HG02870 (cell line): ENCODE measurements at regions not wholly inside any gene's neighbourhood (a gene's known extent, or its start where the extent isn't known, plus 50 kb on each side); places are given as distances from the start of the nearest gene placed in this dataset.
"Not testable (repeated sequence)": the region's sequence is repeated elsewhere in the genome, so short reads cannot be mapped to it uniquely, and the experiment has no call there.

Source experiments
- ATAC-seq: cut with Tn5 transposase; IDR thresholded peaks from one replicate; pipeline ENCODE4 v1.9.1; 2021; ENCODE audit warnings: mild to moderate bottlenecking, moderate library complexity; ENCODE audit not compliant: unreplicated experiment

DNA sequence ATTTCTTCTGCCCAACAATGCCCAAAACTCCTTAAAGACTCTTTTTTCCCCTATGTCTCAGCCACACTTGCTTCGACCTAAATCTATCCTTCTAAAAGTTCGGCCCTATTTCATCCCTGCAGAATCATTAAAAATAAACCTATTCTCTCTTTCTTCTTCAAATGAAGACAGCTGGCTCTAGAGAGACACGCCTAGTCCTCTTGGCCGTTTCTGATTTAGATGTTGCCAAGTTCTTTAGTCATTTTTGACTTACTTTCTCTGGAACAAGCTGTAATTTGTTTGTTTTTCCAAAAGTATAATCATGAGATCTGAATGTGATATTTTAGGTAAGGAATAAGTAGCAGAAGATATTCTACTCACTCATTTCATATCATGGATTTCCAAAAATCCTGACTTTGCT is 211.6 kb downstream of the CENPC start:
- no peak for ATAC-seq

- peak; percentile 81 for ATAC-seq
These were observed 212.7 kb downstream of the CENPC start for GRCh38 chr4:67332627-67333026.

DNA sequence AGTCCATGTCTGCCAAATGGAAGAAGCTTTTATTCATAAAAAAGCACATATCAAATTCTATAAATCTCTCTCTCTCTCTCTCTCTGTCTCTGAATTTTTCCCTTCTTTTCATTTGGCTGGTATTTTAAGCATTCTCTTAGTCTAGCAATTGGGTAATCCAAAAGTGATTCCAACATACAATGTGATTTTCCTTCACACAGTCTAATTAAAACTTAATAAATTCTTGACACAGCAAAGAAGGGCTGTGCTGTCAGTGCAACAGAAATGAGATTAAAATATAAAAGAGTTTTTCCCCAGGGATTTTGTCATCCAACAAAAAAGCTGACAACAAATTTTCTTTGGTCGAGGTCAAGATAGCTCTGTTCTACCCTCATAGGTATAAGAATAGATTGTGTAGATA is 216.9 kb downstream of the CENPC start:
- no peak for ATAC-seq

- ATAC-seq, result no peak
These were observed 217.4 kb downstream of the CENPC start for GRCh38 chr4:67328018-67328278.

DNA sequence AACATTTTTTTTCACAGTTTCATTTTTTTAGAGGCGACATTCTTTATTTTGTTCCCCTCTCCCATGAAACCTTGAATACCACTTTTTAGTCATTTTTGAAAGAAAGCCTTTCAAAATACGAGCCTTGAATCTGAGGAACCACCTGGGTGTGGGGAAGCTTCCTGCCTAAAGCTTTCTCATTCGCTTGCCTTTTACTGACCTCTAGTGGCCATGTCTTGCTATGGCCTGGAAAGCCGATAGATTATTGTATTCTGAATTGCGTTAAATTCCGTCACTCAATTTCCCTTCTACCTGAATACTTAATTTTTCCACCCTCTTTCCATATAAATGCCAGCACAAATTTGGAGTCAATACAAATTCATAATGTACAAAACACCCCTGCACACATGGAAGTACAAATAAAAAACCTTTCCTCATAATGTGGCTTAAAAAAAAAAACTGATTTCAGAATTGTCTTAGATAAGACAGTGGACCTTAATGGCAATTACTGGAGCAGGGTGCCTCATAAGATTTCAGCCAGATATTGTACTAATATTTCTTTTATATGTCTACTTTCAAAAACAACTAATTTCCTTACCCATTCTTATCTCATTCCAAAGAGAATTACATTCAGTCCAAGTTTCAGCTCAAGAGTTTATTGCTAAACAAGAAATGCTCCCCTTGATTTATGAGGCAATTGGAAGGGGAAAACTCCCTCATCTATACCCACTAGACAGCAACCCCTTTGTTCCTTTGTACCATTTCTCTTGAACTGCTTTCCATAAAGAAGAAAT is 217.9 kb downstream of the CENPC start:
- peak; percentile 98 for ATAC-seq

GRCh38 chr4:67325791-67326190 is 219.5 kb downstream of the CENPC start:
- no peak for ATAC-seq

DNA sequence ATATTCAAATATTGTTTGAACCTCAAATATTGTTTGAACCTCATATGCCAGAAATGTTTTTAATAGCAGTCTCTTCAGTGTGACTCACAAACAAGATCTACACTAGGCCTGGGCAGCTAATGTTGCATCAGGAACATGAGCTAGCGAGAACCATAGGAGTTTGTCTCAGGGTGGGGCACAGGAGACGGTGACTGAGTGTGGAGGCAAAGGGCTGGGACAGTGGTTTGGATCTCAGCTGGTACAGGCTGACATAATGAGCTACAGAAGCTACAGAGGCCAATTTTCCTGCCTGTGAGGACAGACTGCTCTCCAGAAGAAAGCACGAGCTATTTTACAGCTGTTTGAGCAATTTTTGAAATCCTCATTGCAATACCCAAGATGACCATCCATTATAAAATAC is 224.7 kb downstream of the CENPC start:
- no peak for ATAC-seq

GRCh38 chr4:67319607-67320006 is 225.7 kb downstream of the CENPC start:
- ATAC-seq, result not testable (repeated sequence)

DNA sequence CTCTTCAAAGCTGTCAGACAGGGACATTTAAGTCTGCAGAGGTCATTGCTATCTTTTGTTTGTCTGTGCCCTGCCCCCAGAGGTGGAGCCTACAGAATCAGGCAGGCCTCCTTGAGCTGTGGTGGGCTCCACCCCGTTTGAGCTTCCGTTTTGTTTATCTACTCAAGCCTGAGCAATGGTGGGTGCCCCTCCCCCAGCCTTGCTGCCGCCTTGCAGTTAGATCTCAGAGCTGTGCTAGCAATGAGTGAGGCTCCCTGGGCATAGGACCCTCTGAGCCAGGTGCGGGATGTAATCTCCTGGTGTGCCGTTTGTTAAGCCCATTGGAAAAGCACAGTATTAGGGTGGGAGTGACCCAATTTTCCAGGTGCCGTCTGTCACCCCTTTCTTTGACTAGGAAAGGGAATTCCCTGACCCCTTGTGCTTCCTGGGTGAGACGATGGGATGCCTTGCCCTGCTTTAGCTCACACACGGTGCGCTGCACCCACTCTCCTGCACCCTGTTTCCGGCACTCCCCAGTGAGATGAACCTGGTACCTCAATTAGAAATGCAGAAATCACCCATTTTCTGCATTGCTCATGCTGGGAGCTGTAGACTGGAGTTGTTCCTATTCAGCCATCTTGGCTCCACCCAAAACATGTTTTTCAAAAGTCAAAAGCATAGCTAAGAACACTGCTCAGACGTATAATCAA is 244.7 kb downstream of the CENPC start:
- not testable (repeated sequence) for ATAC-seq

DNA sequence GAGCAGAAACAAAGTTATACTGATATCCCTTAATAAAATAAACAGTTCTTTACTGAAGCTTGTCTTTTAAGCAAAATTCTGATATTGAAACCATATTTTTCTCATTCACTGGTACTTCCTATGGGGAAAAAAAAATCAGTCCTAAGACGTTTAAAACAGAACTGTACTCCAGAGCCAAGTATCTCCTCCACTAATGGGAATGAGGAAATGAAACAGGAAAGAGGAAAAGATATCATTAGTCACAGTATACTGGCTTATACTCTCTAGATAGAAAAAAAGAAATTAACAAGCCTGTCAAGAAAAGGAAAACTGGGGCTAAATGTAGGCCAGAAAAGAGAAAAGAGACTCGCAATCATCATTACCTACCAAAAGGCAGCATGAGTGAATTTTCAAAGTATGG is 252.7 kb downstream of the CENPC start:
- no peak for ATAC-seq

DNA sequence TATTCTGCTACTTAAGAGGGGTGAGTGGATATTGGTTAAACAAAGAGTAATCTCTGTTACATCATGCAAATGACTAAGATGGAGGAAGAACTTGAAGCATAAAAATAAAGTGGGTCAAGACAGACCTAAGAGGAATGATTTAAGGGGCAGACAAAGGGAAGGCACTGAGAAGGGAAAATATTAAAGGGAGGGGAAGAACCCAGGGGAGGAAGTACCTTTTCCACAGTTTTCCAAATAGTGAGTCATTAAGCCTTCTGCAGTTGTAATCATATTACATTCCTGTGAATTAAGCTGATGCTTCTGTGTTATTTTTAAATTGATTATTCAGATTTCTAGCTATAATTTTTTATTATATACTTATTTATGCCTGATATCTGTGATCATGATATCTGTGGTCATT is 253.3 kb downstream of the CENPC start:
- no peak for ATAC-seq

GRCh38 chr4:67291644-67292043 is 253.7 kb downstream of the CENPC start:
- no peak for ATAC-seq

DNA sequence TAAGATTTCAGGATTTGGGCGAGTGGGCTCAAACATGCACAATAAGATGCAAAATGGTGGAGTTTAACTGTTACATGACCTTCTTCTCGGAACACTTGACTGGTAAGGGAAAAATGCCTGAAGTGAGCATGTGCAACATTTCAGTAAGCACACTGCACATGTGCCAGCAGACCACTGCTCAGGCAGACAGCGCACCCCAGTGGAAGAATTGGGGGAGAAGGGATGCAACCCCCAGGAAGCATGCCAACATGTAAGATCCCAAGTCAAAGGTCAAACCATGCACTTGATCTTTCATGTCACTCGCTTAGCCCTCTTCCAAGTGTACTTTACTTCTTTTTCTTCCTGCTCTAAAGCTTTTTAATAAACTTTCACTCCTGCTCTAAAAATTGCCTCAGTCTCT is 256.3 kb downstream of the CENPC start:
- ATAC-seq, result peak; percentile 64

DNA sequence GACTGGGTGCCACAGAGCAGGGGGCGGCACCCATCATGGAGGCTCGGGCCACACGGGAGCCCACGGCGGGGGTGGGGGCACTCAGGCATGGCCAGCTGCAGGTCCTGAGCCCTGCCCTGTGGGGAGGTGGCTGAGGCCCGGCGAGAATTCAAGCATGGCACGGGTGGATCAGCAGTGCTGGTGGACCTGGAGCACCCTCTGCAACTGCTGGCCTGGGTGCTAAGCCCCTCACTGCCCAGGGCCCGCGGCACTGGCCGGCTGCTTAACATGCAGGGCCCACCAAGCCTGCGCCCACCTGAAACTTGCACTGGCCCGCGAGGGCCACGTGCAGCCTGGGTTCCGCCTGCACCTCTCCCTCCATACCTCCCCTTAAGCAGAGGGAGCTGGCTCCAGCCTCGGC is 258.6 kb downstream of the CENPC start:
- no peak for ATAC-seq

GRCh38 chr4:67282749-67283148 is 262.6 kb downstream of the CENPC start:
- no peak for ATAC-seq

DNA sequence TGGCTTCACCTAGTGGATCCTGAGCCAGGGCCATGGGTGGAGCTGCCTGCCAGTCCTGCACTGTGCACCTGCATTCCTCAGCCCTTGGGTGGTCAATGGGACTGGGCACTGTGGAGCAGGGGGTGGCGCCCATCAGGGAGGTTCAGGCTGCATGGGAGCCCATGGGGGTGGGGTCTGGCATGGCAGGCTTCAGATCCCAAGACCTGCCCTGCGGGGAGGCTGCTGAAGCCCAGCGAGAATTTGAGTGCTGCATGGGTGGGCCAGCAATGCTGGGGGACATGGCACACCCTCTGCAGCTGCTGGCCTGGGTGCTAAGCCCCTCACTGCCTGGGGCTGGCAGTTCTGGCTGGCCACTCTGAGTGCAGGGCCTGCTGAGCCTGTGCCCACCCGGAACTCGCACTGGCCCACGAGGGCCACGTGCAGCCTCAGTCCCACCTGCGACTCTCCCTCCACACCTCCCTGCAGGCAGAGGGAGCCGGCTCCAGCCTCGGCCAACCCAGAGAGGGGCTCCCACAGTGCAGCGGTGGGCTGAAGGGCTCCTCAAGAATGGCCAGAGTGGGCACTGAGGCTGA is 270.0 kb downstream of the CENPC start:
- ATAC-seq, result no peak

GRCh38 chr4:67274671-67275070 is 270.6 kb downstream of the CENPC start:
- not testable (repeated sequence) for ATAC-seq

- ATAC-seq, result no peak
These were observed 271.6 kb downstream of the CENPC start for GRCh38 chr4:67273666-67274065.

DNA sequence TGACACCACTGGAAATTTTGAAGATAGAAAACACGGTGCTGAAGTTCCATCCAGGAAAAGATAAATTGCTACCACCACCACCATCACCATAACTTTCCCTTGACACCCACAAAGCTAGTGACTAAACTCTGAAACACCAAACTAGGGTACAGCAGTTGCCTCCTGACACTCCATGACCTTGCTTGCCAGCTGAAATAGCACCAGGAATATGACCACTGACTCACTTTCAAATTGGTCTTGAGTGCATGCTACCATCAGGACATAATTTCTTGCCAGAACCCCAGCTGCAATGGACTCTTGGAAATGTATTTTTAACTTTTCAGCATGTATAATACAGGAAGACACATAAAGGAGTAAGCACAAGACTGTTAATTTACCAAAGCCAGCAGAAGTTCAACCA is 283.3 kb downstream of the CENPC start:
- no peak for ATAC-seq

- ATAC-seq, result no peak
These were observed 288.8 kb downstream of the CENPC start for GRCh38 chr4:67256388-67257043.

DNA sequence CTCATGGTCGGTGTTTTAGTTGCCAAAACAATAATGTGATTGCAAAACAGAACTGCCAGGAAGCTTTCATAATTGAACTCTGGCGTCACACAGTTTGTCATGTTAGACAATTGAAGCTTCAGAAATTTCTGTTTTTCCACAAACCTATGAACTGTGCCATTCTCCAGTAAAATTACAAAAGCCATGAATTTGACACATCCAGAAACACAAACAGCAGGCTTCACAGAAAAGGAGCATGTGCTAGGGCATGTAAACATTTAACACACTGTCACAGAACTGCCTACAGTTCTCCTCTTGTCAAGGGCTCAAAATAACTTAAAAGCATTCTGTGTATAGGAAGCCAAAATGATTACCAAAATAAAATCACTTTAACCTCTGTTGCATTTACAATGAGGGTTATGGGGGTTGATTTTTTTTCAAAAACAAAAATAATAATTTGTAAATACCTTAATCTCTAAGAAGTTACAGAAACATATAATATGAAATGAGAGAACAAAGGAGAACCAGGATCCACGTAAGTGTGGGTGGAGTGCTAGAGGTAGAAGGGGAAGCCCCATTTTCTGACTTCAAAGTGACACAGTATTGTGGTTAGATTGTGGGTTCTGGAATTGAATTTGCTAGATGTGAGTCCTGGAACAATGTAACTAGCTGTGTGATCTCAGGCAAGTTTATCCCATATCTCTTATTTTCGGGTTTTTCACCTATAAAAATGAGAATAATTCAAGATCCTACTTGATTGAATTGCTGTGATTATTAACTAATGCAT is 295.0 kb downstream of the CENPC start:
- no peak for ATAC-seq
